ENCODE measurements at regions not wholly inside any gene's neighbourhood (a gene's known extent, or its start where the extent isn't known, plus 50 kb on each side); places are given as distances from the start of the nearest gene placed in this dataset.

DNA sequence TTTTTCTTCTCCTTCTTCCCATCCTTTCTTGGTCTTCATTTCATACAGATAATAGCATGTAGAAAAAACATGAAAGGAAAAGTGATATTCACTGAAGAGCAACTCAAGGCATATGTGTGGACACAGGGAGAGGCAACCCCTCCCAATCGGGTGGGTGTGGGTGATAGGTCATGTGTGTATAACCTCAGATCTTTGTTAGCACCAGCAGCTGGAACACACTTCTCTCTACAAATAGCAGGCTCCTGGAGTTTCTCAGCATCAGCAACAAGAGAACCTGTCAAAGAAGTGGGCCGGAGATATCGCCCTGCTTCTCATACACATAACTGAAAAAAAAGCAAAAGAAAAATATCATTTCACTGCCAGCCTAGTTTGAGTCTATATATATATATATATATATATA is 426.4 kb downstream of the DTWD2 start:
- TF ChIP-seq TAF1 (IDR thresholded peaks at IDR 0.05; ENCODE audit: low read depth, low read length): no peak
- no peak for TF ChIP-seq POLR2AphosphoS5 (IDR thresholded peaks at IDR 0.05; ENCODE audit: low read depth, low read length)
- TF ChIP-seq POU2F2 (IDR thresholded peaks at IDR 0.05; ENCODE audit: low read depth, low read length): no peak
- no peak for FAIRE-seq
- DNase-seq (ENCODE audit: insufficient read length, low spot score): no peak

DNA sequence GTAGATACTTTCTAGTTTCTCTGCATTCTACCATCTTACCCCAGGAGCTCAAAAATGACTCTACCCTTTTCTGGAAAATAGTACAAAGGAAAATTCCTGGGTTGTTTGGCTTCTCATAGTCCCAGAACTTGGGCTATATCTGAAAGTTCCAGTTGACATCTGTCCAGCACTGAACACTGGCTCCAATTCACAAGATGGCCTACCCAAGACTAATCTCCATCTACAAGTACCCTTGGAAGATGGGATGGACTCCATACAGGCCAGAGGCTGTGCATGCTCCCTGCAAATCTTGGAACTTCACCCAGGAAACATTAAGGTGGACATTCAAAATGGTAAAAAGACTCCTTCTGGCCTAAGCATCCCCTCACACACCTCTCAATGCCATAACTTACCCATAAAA is 427.1 kb downstream of the DTWD2 start:
- TF ChIP-seq PAX5 (IDR thresholded peaks at IDR 0.05; ENCODE audit: insufficient read depth, low read length, severe bottlenecking) (no peak), POU2F2 (IDR thresholded peaks at IDR 0.05; ENCODE audit: low read depth, low read length) (no peak), SPI1 (IDR thresholded peaks at IDR 0.05; ENCODE audit: low read depth, low read length) (no peak), POLR2A (IDR thresholded peaks at IDR 0.05; ENCODE audit: low read depth, low read length) (no peak), TAF1 (IDR thresholded peaks at IDR 0.05; ENCODE audit: low read depth, low read length) (no peak)
- FAIRE-seq: no peak
- DNase-seq (ENCODE audit: insufficient read length, low spot score): no peak

DNA sequence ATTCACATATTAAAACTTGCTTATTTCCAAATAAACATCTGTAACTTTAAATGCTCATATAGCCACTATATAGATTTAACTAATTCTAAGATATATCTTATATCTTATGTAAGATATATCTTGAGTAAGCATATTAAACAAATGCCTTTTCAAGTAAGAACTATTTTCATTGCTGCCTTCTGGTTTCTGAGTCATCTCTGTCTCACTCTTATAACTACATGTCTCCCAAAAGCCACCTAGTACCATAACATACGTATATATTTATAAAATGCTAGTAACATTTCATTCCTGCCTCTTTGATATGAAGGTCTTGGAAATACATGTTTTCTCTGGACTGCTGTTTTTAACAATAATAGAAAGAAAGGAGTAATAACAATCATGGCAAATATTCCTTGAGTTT is 429.5 kb downstream of the DTWD2 start:
- DNase-seq (ENCODE audit: insufficient read length, low spot score) (no peak), FAIRE-seq (no peak)
- TF ChIP-seq TAF1 (IDR thresholded peaks at IDR 0.05; ENCODE audit: low read depth, low read length): no peak
- TF ChIP-seq POLR2A (IDR thresholded peaks at IDR 0.05; ENCODE audit: low read depth, low read length): no peak
- no peak for TF ChIP-seq POLR2AphosphoS5 (IDR thresholded peaks at IDR 0.05; ENCODE audit: low read depth, low read length)
- no peak for TF ChIP-seq PAX5 (IDR thresholded peaks at IDR 0.05; ENCODE audit: insufficient read depth, low read length, severe bottlenecking)
- no peak for TF ChIP-seq POU2F2 (IDR thresholded peaks at IDR 0.05; ENCODE audit: low read depth, low read length)
- TF ChIP-seq SPI1 (IDR thresholded peaks at IDR 0.05; ENCODE audit: low read depth, low read length): no peak

DNA sequence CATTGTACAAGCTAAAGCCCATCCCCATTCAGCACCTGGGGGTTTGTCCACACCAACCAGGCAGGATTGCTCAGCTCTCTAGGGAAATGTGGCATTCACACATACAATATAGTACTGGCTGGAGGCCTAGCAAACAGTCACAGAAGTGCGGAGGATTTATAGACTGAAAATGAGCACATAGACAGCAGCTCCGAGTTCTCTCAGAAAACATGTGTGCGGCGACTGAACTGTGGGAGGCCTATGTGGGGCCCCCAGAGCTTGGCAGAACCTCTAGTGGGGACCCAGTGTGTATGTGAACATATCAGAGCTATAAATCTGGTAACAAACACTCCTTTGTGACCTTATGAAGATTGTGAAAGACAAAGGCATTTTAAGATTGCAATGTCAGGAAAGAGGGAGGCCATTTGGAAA is 431.1 kb downstream of the DTWD2 start:
- FAIRE-seq (no peak), DNase-seq (ENCODE audit: insufficient read length, low spot score) (no peak)
- TF ChIP-seq POU2F2 (IDR thresholded peaks at IDR 0.05; ENCODE audit: low read depth, low read length): no peak
- TF ChIP-seq TAF1 (IDR thresholded peaks at IDR 0.05; ENCODE audit: low read depth, low read length): no peak

DNA sequence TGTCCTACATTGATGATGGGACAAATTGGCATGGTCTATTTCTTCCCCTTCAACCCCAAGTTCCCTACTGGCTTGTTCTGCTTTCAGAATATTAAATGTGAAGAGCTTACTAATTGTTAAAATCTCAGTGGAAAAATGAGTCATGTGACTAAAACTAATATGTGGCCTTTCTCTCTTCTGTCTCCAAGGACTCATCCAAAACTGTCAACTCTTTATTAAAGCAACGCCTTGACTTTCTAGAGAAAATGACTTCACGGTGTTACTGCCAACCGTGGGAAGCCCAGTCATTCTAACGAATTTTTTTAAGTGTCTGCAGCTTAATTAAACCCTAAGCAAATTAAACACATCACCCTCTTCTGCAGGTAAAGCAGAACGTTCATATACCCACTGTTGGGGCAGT is 431.6 kb downstream of the DTWD2 start:
- no peak for DNase-seq (ENCODE audit: insufficient read length, low spot score)
- TF ChIP-seq POU2F2 (IDR thresholded peaks at IDR 0.05; ENCODE audit: low read depth, low read length) (no peak), TAF1 (IDR thresholded peaks at IDR 0.05; ENCODE audit: low read depth, low read length) (no peak), POLR2A (IDR thresholded peaks at IDR 0.05; ENCODE audit: low read depth, low read length) (no peak), SPI1 (IDR thresholded peaks at IDR 0.05; ENCODE audit: low read depth, low read length) (no peak), POLR2AphosphoS5 (IDR thresholded peaks at IDR 0.05; ENCODE audit: low read depth, low read length) (no peak), PAX5 (IDR thresholded peaks at IDR 0.05; ENCODE audit: insufficient read depth, low read length, severe bottlenecking) (no peak)
- no peak for FAIRE-seq

DNA sequence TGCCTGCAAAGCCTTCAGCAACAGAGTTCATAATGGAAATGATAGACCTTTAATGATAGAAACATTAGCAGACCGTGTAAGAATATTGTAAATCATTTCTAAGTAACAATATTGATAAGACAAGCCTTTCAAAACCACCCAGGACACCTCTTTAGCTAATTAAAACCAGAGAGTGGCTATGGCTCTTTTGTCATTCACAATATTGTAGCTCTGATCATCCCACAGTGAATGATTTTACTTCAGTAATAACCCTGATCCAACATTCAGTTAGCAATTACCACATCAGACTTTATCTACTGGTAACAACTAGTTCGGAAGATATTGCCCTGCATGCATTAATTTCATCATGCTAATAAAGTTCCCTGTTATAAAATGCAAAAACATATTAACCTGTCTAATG is 432.6 kb downstream of the DTWD2 start:
- TF ChIP-seq POU2F2 (IDR thresholded peaks at IDR 0.05; ENCODE audit: low read depth, low read length) (no peak), POLR2AphosphoS5 (IDR thresholded peaks at IDR 0.05; ENCODE audit: low read depth, low read length) (no peak), TAF1 (IDR thresholded peaks at IDR 0.05; ENCODE audit: low read depth, low read length) (no peak), PAX5 (IDR thresholded peaks at IDR 0.05; ENCODE audit: insufficient read depth, low read length, severe bottlenecking) (no peak), SPI1 (IDR thresholded peaks at IDR 0.05; ENCODE audit: low read depth, low read length) (no peak), POLR2A (IDR thresholded peaks at IDR 0.05; ENCODE audit: low read depth, low read length) (no peak)
- DNase-seq (ENCODE audit: insufficient read length, low spot score): no peak
- no peak for FAIRE-seq

DNA sequence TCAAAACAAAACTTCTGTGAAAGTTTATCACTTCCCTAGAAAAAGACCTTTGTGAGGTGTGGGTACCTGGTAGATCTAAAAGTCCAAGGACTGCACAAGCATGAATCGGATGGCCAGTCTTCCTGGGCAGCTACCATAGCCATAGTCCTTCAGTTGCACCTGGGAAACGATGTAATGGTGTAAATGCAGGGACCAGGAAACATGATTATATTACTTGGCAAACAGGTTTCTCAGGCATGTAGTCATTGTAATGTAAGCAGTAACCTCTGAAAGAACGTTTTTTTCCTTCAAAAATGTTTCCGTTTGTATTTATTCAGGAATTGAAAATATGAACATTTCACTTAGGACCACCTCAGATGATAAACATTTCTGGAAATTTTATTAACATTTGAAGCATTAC is 433.4 kb downstream of the DTWD2 start:
- DNase-seq (ENCODE audit: insufficient read length, low spot score) (no peak), FAIRE-seq (no peak)
- TF ChIP-seq POU2F2 (IDR thresholded peaks at IDR 0.05; ENCODE audit: low read depth, low read length): no peak
- no peak for TF ChIP-seq POLR2A (IDR thresholded peaks at IDR 0.05; ENCODE audit: low read depth, low read length)
- no peak for TF ChIP-seq SPI1 (IDR thresholded peaks at IDR 0.05; ENCODE audit: low read depth, low read length)
- TF ChIP-seq PAX5 (IDR thresholded peaks at IDR 0.05; ENCODE audit: insufficient read depth, low read length, severe bottlenecking): no peak

DNA sequence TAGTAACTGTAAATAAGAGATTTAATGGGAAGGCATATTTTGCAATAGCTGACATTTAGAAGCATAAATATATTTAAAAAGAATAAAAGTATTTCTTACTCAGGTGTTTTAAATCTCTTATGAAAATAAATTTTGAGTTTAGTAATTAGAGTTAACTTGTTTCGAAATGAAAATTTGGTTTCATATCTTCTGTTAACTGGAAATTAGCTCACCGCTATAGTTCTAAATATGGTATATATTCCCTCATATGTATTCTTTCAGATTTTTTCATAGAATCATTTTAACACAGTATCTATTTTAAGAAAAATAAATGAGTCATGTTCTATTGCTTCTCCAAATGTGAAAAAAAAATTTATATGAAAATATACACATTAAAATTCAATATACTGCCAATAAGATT is 434.1 kb downstream of the DTWD2 start:
- TF ChIP-seq SPI1 (IDR thresholded peaks at IDR 0.05; ENCODE audit: low read depth, low read length) (no peak), POLR2A (IDR thresholded peaks at IDR 0.05; ENCODE audit: low read depth, low read length) (no peak), POLR2AphosphoS5 (IDR thresholded peaks at IDR 0.05; ENCODE audit: low read depth, low read length) (no peak), TAF1 (IDR thresholded peaks at IDR 0.05; ENCODE audit: low read depth, low read length) (no peak)
- DNase-seq (ENCODE audit: insufficient read length, low spot score) (no peak), FAIRE-seq (no peak)

DNA sequence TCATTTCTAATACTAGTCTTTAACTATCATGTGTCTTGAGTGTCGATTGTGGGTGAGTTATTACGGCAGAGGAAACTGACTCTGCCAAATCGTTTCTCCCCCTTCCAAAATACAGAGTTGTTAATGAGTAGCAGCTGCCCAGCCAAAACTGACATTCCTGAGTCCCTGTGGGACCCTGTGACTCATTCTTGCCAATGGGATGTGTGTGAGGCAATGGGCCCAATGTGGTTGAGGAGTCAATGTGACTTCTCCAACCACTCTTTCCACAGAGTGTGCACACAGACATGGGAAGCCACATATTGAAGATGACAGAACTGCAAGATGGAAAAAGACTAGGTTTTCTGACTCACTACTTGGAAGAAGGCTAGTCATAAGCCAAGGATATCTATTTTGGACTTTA is 434.7 kb downstream of the DTWD2 start:
- TF ChIP-seq POU2F2 (IDR thresholded peaks at IDR 0.05; ENCODE audit: low read depth, low read length): no peak
- TF ChIP-seq PAX5 (IDR thresholded peaks at IDR 0.05; ENCODE audit: insufficient read depth, low read length, severe bottlenecking): no peak
- no peak for TF ChIP-seq TAF1 (IDR thresholded peaks at IDR 0.05; ENCODE audit: low read depth, low read length)
- no peak for TF ChIP-seq POLR2AphosphoS5 (IDR thresholded peaks at IDR 0.05; ENCODE audit: low read depth, low read length)
- no peak for TF ChIP-seq POLR2A (IDR thresholded peaks at IDR 0.05; ENCODE audit: low read depth, low read length)
- no peak for TF ChIP-seq SPI1 (IDR thresholded peaks at IDR 0.05; ENCODE audit: low read depth, low read length)
- DNase-seq (ENCODE audit: insufficient read length, low spot score) (no peak), FAIRE-seq (no peak)

DNA sequence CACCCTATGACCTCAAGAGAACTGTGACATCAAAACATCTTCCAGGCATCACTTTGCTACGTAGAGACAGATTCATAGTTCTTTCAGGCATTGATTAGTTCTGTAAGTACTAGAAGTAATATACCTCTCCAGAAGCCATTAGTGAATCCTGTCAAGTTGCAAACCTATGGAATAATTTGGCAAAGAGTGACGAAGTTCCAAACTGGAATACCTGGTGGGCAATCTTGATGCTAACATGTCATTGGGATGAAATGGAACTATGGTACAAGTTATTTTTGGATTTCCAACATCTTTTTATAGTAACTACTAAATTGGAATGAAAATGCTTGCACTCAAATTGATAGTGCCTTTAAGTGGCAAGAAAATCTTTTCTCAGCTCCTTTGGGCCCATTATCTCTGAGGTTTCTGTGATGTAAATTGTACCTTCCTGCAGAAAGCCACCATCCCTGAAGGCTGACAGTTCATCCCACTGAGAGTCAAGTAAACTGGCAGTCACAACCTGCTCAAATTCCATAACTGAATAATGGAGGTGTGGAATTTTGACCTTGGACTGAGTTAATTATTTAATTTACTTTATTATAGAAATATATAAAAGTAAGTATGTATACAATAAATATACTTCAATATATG is 435.5 kb downstream of the DTWD2 start:
- DNase-seq (ENCODE audit: insufficient read length, low spot score): no peak
- no peak for TF ChIP-seq POLR2A (IDR thresholded peaks at IDR 0.05; ENCODE audit: low read depth, low read length)
- FAIRE-seq: no peak

DNA sequence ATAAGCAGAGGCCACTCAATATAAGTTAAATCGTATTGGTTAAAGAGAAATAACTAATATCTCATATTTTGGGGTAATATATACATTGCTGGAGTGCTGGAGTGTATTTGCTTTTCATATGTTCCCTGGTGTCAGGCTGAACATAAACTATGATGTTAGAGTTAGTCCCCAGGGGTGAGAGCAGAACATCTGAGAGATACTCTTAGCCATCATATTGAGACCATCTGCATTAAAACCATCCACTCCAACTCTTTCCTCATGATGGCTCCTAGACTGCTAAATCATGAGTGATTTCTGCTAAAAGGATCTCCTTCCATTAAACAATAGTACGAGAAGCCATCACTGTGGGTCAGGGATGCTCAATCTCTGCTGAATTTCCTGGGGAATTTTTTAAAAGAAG is 436.2 kb downstream of the DTWD2 start:
- TF ChIP-seq POLR2A (IDR thresholded peaks at IDR 0.05; ENCODE audit: low read depth, low read length) (no peak), POLR2AphosphoS5 (IDR thresholded peaks at IDR 0.05; ENCODE audit: low read depth, low read length) (no peak), POU2F2 (IDR thresholded peaks at IDR 0.05; ENCODE audit: low read depth, low read length) (no peak), SPI1 (IDR thresholded peaks at IDR 0.05; ENCODE audit: low read depth, low read length) (no peak)
- no peak for DNase-seq (ENCODE audit: insufficient read length, low spot score)
- FAIRE-seq: no peak
